ENCODE measurements at regions not wholly inside any gene's neighbourhood (a gene's known extent, or its start where the extent isn't known, plus 50 kb on each side); places are given as distances from the start of the nearest gene placed in this dataset.

- CTCF ChIA-PET: interaction anchor here (0.6 to 0.8 kb wide), 3 partner anchors 51 to 264 kb away, joined by 3 to 4 read pairs (median 3); no protein-coding TSS in a partner anchor
- peak overlapping the region; percentile 97 for H3K27ac ChIP-seq
- POLR2A ChIA-PET (ENCODE audit: low non-redundant PET): no interaction called here
- no peak for DNase-seq (ENCODE audit: low spot score)
- no peak for TF ChIP-seq CTCF (conservative IDR thresholded peaks at IDR 0.05; ENCODE audit: low read depth)
Observed at GRCh38 chr15:99440551-99441443, 125.0 kb upstream of the MEF2A start.

- ChIA-PET CTCF (interaction anchor here (0.6 to 0.8 kb wide), 3 partner anchors 52 to 263 kb away, joined by 3 to 4 read pairs (median 3); no protein-coding TSS in a partner anchor), POLR2A (ENCODE audit: low non-redundant PET) (interaction anchor here (0.6 kb wide), 1 partner anchor 31 kb away, joined by 3 read pairs; no protein-coding TSS in a partner anchor)
Observed at GRCh38 chr15:99441444-99441800, 124.4 kb upstream of the MEF2A start.

GRCh38 chr15:99441871-99442251 lies 123.9 kb upstream of the MEF2A start:
- no peak for DNase-seq (ENCODE audit: low spot score)

More at GRCh38 chr15:99441444-99441800, 124.4 kb upstream of the MEF2A start:
- no peak for TF ChIP-seq CTCF (conservative IDR thresholded peaks at IDR 0.05; ENCODE audit: low read depth)
- DNase-seq (ENCODE audit: low spot score): no peak
- peak overlapping the region; percentile 97 for H3K27ac ChIP-seq

GRCh38 chr15:99442252-99442897 lies 123.4 kb upstream of the MEF2A start:
- peak; percentile 91 for DNase-seq (ENCODE audit: low spot score)
- no peak for TF ChIP-seq CTCF (conservative IDR thresholded peaks at IDR 0.05; ENCODE audit: low read depth)
- ChIA-PET CTCF (interaction anchor here (0.7 to 1.1 kb wide), 2 partner anchors 26 to 262 kb away, joined by 3 read pairs; no protein-coding TSS in a partner anchor), POLR2A (ENCODE audit: low non-redundant PET) (no interaction called here)
- H3K27ac ChIP-seq: peak overlapping the region; percentile 97

More at GRCh38 chr15:99441871-99442251, 123.9 kb upstream of the MEF2A start:
- no peak for TF ChIP-seq CTCF (conservative IDR thresholded peaks at IDR 0.05; ENCODE audit: low read depth)
- CTCF ChIA-PET: interaction anchor here (0.6 to 1.1 kb wide), 3 partner anchors 126 to 263 kb away, joined by 3 read pairs; no protein-coding TSS in a partner anchor
- peak overlapping the region; percentile 97 for H3K27ac ChIP-seq
- POLR2A ChIA-PET (ENCODE audit: low non-redundant PET): interaction anchor here (0.6 kb wide), 1 partner anchor 32 kb away, joined by 3 read pairs; no protein-coding TSS in a partner anchor

GRCh38 chr15:99443056-99443756 lies 122.6 kb upstream of the MEF2A start:
- H3K27ac ChIP-seq: peak overlapping the region; percentile 97
- no peak for DNase-seq (ENCODE audit: low spot score)
- no peak for TF ChIP-seq CTCF (conservative IDR thresholded peaks at IDR 0.05; ENCODE audit: low read depth)
- ChIA-PET CTCF (interaction anchor here (0.7 to 1.1 kb wide), 2 partner anchors 27 to 261 kb away, joined by 3 read pairs; no protein-coding TSS in a partner anchor), POLR2A (ENCODE audit: low non-redundant PET) (interaction anchor here (0.6 kb wide), 1 partner anchor 41 kb away, joined by 3 read pairs; no protein-coding TSS in a partner anchor)
